Breast epithelium (tissue), 4 donors: ENCODE measurements at regions not wholly inside any gene's neighbourhood (a gene's known extent, or its start where the extent isn't known, plus 50 kb on each side); places are given as distances from the start of the nearest gene placed in this dataset.
A peak's percentile ranks its signal among the peaks of the same experiment; 100 is the strongest.

Experiments
- DNase-seq, 2 donors: peaks; one replicate each; pipeline ENCODE4 v3.0.0-alpha.2; 2019; ENCODE audit warnings: low spot score in 2 of 2
- H3K27ac ChIP-seq, 2 donors: fragments of 200-600 bp; sonication (generic) in 1 of 2; one replicate each; pipeline ENCODE4 v1.5.1; 2016 to 2019; ENCODE audit warnings: mild to moderate bottlenecking in 1 of 2
- H3K27me3 ChIP-seq, 2 donors: fragments of 200-600 bp; sonication (generic) in 1 of 2; one replicate each; pipeline versions ENCODE4 v1.5.1 to v1.6.0; 2017 to 2019; ENCODE audit warnings: control low read depth in 1 of 2, mild to moderate bottlenecking in 1 of 2
- H3K36me3 ChIP-seq: fragments of 200-600 bp; one replicate; pipeline ENCODE4 v1.5.1; 2019
- H3K4me1 ChIP-seq, 2 donors: fragments of 200-600 bp; sonication (generic); one replicate each; pipeline ENCODE4 v1.5.1; 2016 to 2019; ENCODE audit warnings: control low read depth in 1 of 2
- H3K4me3 ChIP-seq, 3 donors: fragments of 200-600 bp; sonication (generic); 1 replicate in 2 of 3; 2 replicates in 1 of 3; pipeline ENCODE4 v1.5.1; 2016 to 2019; ENCODE audit warnings: mild to moderate bottlenecking in 3 of 3, moderate library complexity in 2 of 3
- H3K9me3 ChIP-seq, 2 donors: fragments of 200-600 bp; sonication (generic) in 1 of 2; one replicate each; pipeline ENCODE4 v1.5.1; 2016 to 2019; ENCODE audit warnings: control low read depth in 1 of 2
- CTCF ChIP-seq, 3 donors: fragments of 450-650 bp; IDR thresholded peaks; one replicate each; pipeline ENCODE4 v1.5.1; 2016 to 2017; ENCODE audit warnings: antibody characterized with exemption in 3 of 3, mild to moderate bottlenecking in 3 of 3, moderate library complexity in 3 of 3
- POLR2A ChIP-seq: fragments of 450-650 bp; IDR thresholded peaks from one replicate; pipeline ENCODE4 v1.6.1; 2016; ENCODE audit warnings: antibody characterized with exemption, mild to moderate bottlenecking, moderate library complexity
- POLR2AphosphoS5 ChIP-seq, 3 donors: sonication (generic); formaldehyde crosslinking; IDR thresholded peaks; one replicate each; pipeline ENCODE4 v1.6.1; 2017; ENCODE audit warnings: antibody characterized with exemption in 3 of 3
- intact Hi-C: fragments of 100-400 bp; cut with DNase I; formaldehyde crosslinking; loops from one replicate; pipeline ENCODE4 v1.15.1; 2023; ENCODE audit warnings: low total_unique reads

GRCh38 chr13:33634546-33634982 lies 183.4 kb upstream of the RFC3 start:
- Histone ChIP-seq H3K27me3 (no peaks in the 10 kb centered on the region), H3K36me3 (no peaks in the 10 kb centered on the region), H3K4me1 (no peaks in the 10 kb centered on the region), H3K27ac (peak overlapping the region in 1 of 2 donors; percentile 26), H3K4me3 (no peak overlapping the region), H3K9me3 (no peaks in the 10 kb centered on the region)
- intact Hi-C loops: no loop called here
- TF ChIP-seq POLR2AphosphoS5 (IDR thresholded peaks at IDR 0.05) (no peak), POLR2A (no peak), CTCF (IDR thresholded peaks at IDR 0.05) (no peak)
- no peak for DNase-seq

- Histone ChIP-seq H3K9me3 (no peaks in the 10 kb centered on the region), H3K4me3 (no peak overlapping the region), H3K27ac (no peak overlapping the region), H3K27me3 (no peaks in the 10 kb centered on the region), H3K36me3 (no peaks in the 10 kb centered on the region), H3K4me1 (no peaks in the 10 kb centered on the region)
- intact Hi-C loops: no loop called here
- TF ChIP-seq POLR2AphosphoS5 (IDR thresholded peaks at IDR 0.05): no peak
- TF ChIP-seq CTCF (IDR thresholded peaks at IDR 0.05): no peak
- no peak for TF ChIP-seq POLR2A
- DNase-seq: no peak
These were observed 181.7 kb upstream of the RFC3 start for GRCh38 chr13:33636243-33636642.

- DNase-seq: no peak
- no peak for TF ChIP-seq CTCF (IDR thresholded peaks at IDR 0.05)
- no peak for TF ChIP-seq POLR2AphosphoS5 (IDR thresholded peaks at IDR 0.05)
- TF ChIP-seq POLR2A: no peak
- Histone ChIP-seq H3K9me3 (no peaks in the 10 kb centered on the region), H3K27ac (no peak overlapping the region), H3K4me3 (no peak overlapping the region), H3K36me3 (no peaks in the 10 kb centered on the region), H3K4me1 (no peaks in the 10 kb centered on the region), H3K27me3 (no peaks in the 10 kb centered on the region)
- intact Hi-C loops: no loop called here
These were observed 180.8 kb upstream of the RFC3 start for GRCh38 chr13:33636955-33637670.

- H3K4me3 ChIP-seq: no peak overlapping the region
- TF ChIP-seq POLR2A (no peak), CTCF (IDR thresholded peaks at IDR 0.05) (no peak), POLR2AphosphoS5 (IDR thresholded peaks at IDR 0.05) (no peak)
- no peak for DNase-seq
- intact Hi-C loops: no loop called here
- no peaks in the 10 kb centered on the region for H3K36me3 ChIP-seq
- H3K27ac ChIP-seq: peak overlapping the region; percentile 28 to 52
- H3K9me3 ChIP-seq: no peaks in the 10 kb centered on the region
- H3K27me3 ChIP-seq: no peaks in the 10 kb centered on the region
- no peaks in the 10 kb centered on the region for H3K4me1 ChIP-seq
These were observed 179.8 kb upstream of the RFC3 start for GRCh38 chr13:33637978-33638743.

GRCh38 chr13:33639158-33639557 lies 178.8 kb upstream of the RFC3 start:
- Histone ChIP-seq H3K27me3 (no peaks in the 10 kb centered on the region), H3K4me3 (no peak overlapping the region), H3K27ac (peak overlapping the region; percentile 13 to 40), H3K4me1 (no peaks in the 10 kb centered on the region), H3K36me3 (no peaks in the 10 kb centered on the region), H3K9me3 (no peaks in the 10 kb centered on the region)
- DNase-seq: no peak
- TF ChIP-seq POLR2AphosphoS5 (IDR thresholded peaks at IDR 0.05) (peak; percentile 49 to 97 (median 81)), POLR2A (no peak), CTCF (IDR thresholded peaks at IDR 0.05) (no peak)
- intact Hi-C loops: no loop called here
